Type B pancreatic cell (in vitro differentiated cells): ENCODE measurements at regions not wholly inside any gene's neighbourhood (a gene's known extent, or its start where the extent isn't known, plus 50 kb on each side); places are given as distances from the start of the nearest gene placed in this dataset.

Source experiments
- DNase-seq: peaks from one replicate; pipeline ENCODE4 v3.0.0; 2021; ENCODE audit warnings: mixed read lengths; ENCODE audit not compliant: unreplicated experiment; ENCODE audit errors: extremely low spot score
- H3K27ac Mint-ChIP-seq: 2 replicates; pipeline ENCODE4 v1.8.0; 2021; ENCODE audit warnings: mild to moderate bottlenecking, mixed read lengths
- H3K27me3 Mint-ChIP-seq: 2 replicates; pipeline ENCODE4 v1.8.0; 2021; ENCODE audit warnings: mixed read lengths
- H3K36me3 Mint-ChIP-seq: 2 replicates; pipeline ENCODE4 v1.8.0; 2021; ENCODE audit warnings: mixed read lengths
- H3K4me1 Mint-ChIP-seq: one replicate; pipeline ENCODE4 v1.8.0; 2021; ENCODE audit warnings: mixed read lengths; ENCODE audit not compliant: unreplicated experiment
- H3K4me3 Mint-ChIP-seq: 2 replicates; pipeline ENCODE4 v1.8.0; 2021; ENCODE audit warnings: mild to moderate bottlenecking, mixed read lengths
- H3K9me3 Mint-ChIP-seq: 2 replicates; pipeline ENCODE4 v1.8.0; 2021; ENCODE audit warnings: mixed read lengths
- CTCF ChIP-seq: fragments of 200-600 bp; sonication (generic); conservative IDR thresholded peaks from 2 replicates; pipeline ENCODE4 v1.5.0; 2021; ENCODE audit warnings: antibody characterized with exemption, mild to moderate bottlenecking

DNA sequence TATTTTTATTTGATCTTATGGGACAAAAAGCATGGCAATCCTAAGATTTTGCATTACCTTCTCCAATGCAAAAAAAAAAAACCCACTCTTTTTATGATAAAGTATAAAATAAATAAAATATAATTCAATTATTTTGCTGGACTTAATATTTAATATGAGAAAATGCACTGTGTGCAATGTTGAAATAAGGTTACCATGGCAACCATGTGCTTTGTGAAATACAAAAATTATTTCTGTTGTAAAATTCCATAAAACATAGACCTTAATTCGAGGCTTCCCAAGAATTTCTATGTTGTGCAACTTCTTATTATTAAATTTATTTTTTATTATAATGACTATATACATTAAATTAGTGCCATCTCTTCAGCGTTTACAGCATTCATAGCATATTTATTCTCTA is 989.5 kb downstream of the MRPL39 start:
- H3K4me3 Mint-ChIP-seq, result no peak overlapping the region
- no peaks in the 10 kb centered on the region for H3K36me3 Mint-ChIP-seq
- H3K4me1 Mint-ChIP-seq, result no peaks in the 10 kb centered on the region

GRCh38 chr21:24594082-24594481 is 1013.2 kb downstream of the MRPL39 start:
- H3K36me3 Mint-ChIP-seq, result no peaks in the 10 kb centered on the region
- H3K4me1 Mint-ChIP-seq, result no peaks in the 10 kb centered on the region
- TF ChIP-seq CTCF, result no peak
- H3K4me3 Mint-ChIP-seq, result no peak overlapping the region
- H3K27me3 Mint-ChIP-seq, result no peaks in the 10 kb centered on the region
- no peak overlapping the region for H3K27ac Mint-ChIP-seq
- H3K9me3 Mint-ChIP-seq, result peaks cover 4% of the 10 kb centered on the region
- no peak for DNase-seq

More for the DNA sequence above, 989.5 kb downstream of the MRPL39 start:
- Mint-ChIP-seq H3K9me3 (peaks cover 5% of the 10 kb centered on the region), H3K27ac (no peak overlapping the region), H3K27me3 (no peaks in the 10 kb centered on the region)
- no peak for TF ChIP-seq CTCF
- DNase-seq, result no peak

DNA sequence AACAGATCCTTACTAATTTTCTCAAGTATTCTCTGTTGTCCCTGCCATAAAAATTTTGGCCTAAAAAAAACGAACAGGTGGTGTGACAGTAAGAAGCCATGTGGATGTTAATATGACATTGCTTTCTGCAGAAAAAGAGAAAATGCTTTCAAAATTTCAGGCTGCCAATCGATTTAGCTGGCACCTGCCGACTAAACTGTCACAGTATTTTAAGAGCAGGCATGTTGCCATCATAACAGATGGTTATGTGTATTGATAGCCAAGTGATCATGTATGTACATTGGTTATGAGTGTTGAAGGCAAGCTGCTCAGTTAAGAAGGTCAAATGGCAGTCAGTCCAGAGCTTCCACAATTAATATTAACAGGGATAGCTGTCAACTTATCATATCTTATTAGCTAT is 1017.0 kb downstream of the MRPL39 start:
- H3K4me3 Mint-ChIP-seq, result no peak overlapping the region
- H3K4me1 Mint-ChIP-seq, result no peaks in the 10 kb centered on the region
- H3K36me3 Mint-ChIP-seq, result no peaks in the 10 kb centered on the region

DNA sequence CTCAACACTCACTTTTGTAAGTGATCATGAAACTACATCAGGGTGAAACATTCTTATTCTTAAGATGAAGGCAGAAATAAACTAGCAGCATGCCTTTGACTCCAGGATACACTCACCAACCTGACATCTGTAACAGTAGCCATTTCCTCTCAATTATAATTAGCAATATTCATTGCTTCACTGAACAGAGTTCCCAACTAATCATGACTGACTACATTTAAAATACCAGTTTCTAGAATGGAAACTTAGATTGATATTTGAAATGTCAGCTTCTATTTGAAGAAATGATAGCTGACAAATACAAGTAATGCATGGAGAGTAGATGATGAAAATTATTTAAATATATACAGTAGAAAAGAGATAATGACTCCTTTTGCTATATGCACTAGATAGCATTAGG is 1023.8 kb downstream of the MRPL39 start:
- H3K4me3 Mint-ChIP-seq, result no peak overlapping the region
- no peak for TF ChIP-seq CTCF
- no peaks in the 10 kb centered on the region for H3K4me1 Mint-ChIP-seq
- H3K27me3 Mint-ChIP-seq, result no peaks in the 10 kb centered on the region
- DNase-seq, result no peak
- H3K27ac Mint-ChIP-seq, result no peak overlapping the region
- H3K9me3 Mint-ChIP-seq, result peaks cover 3% of the 10 kb centered on the region
- H3K36me3 Mint-ChIP-seq, result no peaks in the 10 kb centered on the region

More for the DNA sequence above, 1017.0 kb downstream of the MRPL39 start:
- Mint-ChIP-seq H3K27me3 (no peaks in the 10 kb centered on the region), H3K27ac (no peak overlapping the region), H3K9me3 (peaks cover 4% of the 10 kb centered on the region)
- no peak for TF ChIP-seq CTCF
- DNase-seq, result no peak

DNA sequence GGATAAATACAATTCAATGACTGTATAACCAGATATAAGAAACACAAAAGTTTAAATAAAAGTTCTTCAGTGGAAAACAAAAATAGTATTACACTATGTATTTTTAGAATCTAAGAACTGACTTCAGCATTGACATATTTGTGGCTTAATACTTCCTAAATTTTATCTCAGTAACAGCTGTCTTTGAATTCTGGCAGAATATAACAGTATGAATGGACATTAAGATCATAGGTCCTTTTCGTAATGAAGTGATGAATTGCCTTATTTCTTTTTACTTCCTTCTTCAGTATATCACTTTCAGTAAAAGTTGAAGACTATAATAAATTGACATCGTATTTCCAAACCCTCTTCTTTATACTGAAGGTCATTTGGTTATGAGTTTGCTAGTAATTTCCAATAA is 1030.0 kb downstream of the MRPL39 start:
- no peak for TF ChIP-seq CTCF
- no peaks in the 10 kb centered on the region for H3K9me3 Mint-ChIP-seq
- H3K4me1 Mint-ChIP-seq, result no peaks in the 10 kb centered on the region
- no peaks in the 10 kb centered on the region for H3K36me3 Mint-ChIP-seq
- H3K27me3 Mint-ChIP-seq, result no peaks in the 10 kb centered on the region
- DNase-seq, result no peak
- H3K27ac Mint-ChIP-seq, result no peak overlapping the region
- H3K4me3 Mint-ChIP-seq, result no peak overlapping the region

DNA sequence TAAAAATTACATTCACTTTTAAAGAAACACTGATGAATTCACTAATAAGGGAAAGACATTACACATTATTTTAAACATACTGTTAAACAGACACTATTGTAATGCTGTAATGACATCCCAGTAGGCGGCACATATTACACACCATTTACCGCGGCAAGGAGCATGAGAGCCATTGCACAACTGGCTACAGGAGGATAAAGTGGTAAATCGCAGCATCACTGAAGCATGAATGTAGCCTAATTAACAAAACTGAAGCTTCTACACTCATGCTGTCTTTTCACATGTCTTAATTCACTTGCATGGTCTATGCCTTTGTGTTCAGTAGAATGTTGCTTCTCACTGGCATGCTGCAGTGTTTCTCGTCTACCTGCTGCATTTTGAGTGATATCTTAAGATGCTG is 1046.0 kb downstream of the MRPL39 start:
- Mint-ChIP-seq H3K9me3 (no peaks in the 10 kb centered on the region), H3K4me3 (no peak overlapping the region), H3K4me1 (no peaks in the 10 kb centered on the region), H3K27ac (no peak overlapping the region), H3K27me3 (no peaks in the 10 kb centered on the region), H3K36me3 (no peaks in the 10 kb centered on the region)
- no peak for TF ChIP-seq CTCF
- no peak for DNase-seq
